NCI-H526 treated with DMSO at 0.1 percent for 48 hours (cell line): ENCODE measurements at regions not wholly inside any gene's neighbourhood (a gene's known extent, or its start where the extent isn't known, plus 50 kb on each side); places are given as distances from the start of the nearest gene placed in this dataset.
A peak's percentile ranks its signal among the peaks of the same experiment; 100 is the strongest.
"Not testable (repeated sequence)": the region's sequence is repeated elsewhere in the genome, so short reads cannot be mapped to it uniquely, and the experiment has no call there.

Source experiments
- DNase-seq: peaks from one replicate; lab custom pipeline; 2025; lab: John Stamatoyannopoulos, UW

GRCh38 chr1:196160066-196160795, 448.0 kb downstream of the KCNT2 start:
- DNase-seq, result no peak

DNA sequence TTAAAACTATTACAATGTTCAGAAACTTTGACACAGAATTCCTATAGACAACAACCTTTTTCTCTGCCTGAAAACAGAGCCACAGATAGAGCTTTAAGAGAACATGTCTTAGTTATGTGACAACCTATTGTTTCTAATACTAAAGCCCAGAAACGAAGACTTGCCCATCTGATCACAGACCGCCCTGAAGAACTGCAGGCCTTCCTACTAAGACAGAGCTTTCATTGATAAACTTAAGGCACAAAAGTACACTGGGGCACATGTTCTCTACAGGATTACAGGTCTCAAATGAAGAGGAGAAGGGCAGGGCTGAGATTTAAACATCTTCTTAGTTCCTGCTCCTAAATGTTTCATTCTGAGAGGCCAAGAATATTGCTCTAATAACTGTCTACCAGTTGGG, 452.7 kb downstream of the KCNT2 start:
- no peak for DNase-seq

- no peak for DNase-seq
Observed at GRCh38 chr1:196152975-196153374, 455.3 kb downstream of the KCNT2 start.

- no peak for DNase-seq
Observed at GRCh38 chr1:196152086-196152485, 456.2 kb downstream of the KCNT2 start.

- DNase-seq, result peak; percentile 14
Observed at GRCh38 chr1:196148367-196148970, 459.8 kb downstream of the KCNT2 start.

GRCh38 chr1:196147530-196147929, 460.7 kb downstream of the KCNT2 start:
- no peak for DNase-seq

GRCh38 chr1:196145151-196145550, 463.1 kb downstream of the KCNT2 start:
- not testable (repeated sequence) for DNase-seq

GRCh38 chr1:196144588-196144987, 463.7 kb downstream of the KCNT2 start:
- DNase-seq, result no peak

- no peak for DNase-seq
Observed at GRCh38 chr1:196143602-196144342, 464.5 kb downstream of the KCNT2 start.

DNA sequence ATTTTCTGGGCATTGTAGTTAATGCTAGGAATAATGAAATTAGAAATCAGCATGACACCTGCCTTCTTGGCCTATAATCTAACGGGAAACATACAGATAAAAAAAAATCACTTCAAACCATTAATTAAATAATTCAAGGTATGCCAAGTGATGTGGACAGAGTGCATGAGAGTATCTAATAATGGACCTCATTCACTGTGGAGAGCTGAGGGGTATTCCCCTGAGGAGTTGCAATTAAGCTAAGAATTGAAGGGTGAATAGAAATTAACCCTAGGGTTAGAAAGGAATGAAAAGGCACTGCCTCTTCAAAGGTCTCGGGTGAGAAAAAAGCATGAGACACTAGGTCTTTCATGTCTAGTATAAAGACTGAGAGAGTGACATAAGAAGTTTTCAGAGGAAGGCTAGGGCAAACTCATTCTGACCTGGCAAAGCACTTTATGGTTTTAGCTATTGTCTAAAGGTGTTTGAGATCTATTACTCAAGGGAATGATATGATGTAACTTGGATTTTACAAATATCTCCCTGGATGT, 466.1 kb downstream of the KCNT2 start:
- no peak for DNase-seq

GRCh38 chr1:196136396-196136795, 471.8 kb downstream of the KCNT2 start:
- no peak for DNase-seq

- DNase-seq, result no peak
Observed at GRCh38 chr1:196131691-196132090, 476.5 kb downstream of the KCNT2 start.

- no peak for DNase-seq
Observed at GRCh38 chr1:196128835-196129234, 479.4 kb downstream of the KCNT2 start.

DNA sequence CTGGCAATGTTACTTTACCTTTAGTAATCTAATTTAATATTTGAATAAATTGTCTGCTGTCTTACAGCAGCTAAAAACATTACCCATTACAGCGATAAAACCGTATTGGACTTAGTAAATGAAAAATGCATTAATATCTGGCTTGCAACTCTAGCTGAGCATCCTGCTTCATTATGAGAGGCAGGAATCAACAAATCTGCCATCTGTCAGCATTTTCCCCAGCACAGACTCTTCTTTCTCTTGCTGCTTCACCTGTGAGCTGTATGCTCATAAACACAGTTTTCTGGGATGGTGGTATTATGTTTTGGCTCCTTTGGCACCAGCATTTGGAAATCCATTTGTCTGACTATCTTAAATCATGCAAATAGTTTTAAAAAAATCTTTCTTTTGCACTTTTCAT, 487.1 kb downstream of the KCNT2 start:
- no peak for DNase-seq

GRCh38 chr1:196115646-196116045, 492.6 kb downstream of the KCNT2 start:
- no peak for DNase-seq

- no peak for DNase-seq
Observed at GRCh38 chr1:196114193-196114592, 494.0 kb downstream of the KCNT2 start.

GRCh38 chr1:196108990-196109389, 499.2 kb downstream of the KCNT2 start:
- not testable (repeated sequence) for DNase-seq

DNA sequence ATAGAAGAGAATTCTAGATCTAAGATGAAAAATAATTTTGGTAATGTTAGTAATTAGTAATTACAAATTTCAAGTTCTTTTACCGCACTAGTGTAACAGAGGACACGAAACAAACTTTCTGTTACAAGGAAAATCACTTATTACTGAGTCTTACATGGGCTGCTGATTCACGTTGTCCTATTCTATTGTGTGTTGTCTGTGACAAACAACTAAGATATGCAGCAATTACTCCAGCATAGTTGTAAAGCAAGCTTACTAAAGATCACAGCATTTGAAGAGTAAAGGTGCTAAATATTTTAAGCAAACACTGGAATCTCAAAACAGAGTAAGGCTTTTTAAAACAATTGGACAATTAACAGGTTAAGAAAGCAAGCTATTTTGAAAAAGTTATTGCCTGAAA, 502.3 kb downstream of the KCNT2 start:
- DNase-seq, result no peak

DNA sequence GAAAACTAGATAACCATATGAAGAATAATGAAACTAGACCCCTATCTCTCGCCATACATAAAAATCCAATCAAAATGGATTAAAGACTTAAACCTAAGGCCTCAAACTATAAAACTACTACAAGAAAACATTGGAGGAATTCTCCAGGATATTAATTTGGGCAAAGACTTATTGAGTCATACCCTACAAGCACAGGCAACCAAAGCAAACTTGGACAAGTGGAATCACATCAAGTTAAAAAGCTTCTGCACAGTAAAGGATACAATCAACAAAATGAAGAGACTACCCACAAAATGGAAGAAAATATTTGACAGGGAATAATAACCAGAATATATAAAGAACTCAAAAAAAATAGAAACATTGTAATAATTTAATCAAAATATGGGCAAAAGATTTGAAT, 505.4 kb downstream of the KCNT2 start:
- no peak for DNase-seq

DNA sequence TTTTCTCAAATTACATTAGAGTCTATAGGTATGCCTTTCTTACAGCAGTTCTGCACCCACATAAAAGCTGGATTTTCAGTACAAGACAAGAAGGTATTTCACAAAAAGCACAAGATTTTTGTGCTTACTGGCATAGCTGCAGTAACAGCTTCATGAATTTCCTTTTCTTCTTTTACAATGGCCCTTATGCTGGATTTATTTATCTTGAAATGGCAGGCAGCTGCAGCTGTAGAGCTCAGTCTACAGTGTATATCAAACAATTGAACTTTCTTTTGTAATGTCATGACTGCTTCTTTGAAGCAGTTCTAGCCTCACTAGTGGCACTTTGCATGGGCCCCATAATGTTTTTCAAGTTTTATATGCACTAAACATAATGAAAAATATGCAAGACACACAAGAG, 510.2 kb downstream of the KCNT2 start:
- no peak for DNase-seq

DNA sequence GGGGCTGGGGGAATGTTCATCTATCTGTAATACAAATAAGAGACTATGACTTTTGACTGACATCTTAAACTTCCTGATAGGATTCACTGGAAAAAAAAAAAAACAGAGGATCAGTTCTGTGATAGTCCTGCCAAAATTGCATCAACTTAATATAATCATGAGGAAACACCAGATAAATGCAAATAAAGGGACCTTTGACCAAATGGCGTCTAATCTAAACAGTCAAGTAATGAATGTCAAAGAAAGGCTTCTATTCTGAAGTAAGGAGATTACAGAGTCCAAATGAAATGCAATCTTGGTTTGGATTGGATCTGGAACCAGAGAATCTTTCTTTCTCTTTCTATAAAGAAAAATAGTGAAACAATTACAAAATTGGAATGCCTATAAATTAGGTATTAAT, 513.4 kb downstream of the KCNT2 start:
- DNase-seq, result no peak

GRCh38 chr1:196091397-196092135, 516.7 kb downstream of the KCNT2 start:
- no peak for DNase-seq
